ENCODE measurements at regions not wholly inside any gene's neighbourhood (a gene's known extent, or its start where the extent isn't known, plus 50 kb on each side); places are given as distances from the start of the nearest gene placed in this dataset.
"Not testable (repeated sequence)": the region's sequence is repeated elsewhere in the genome, so short reads cannot be mapped to it uniquely, and the experiment has no call there.

DNA sequence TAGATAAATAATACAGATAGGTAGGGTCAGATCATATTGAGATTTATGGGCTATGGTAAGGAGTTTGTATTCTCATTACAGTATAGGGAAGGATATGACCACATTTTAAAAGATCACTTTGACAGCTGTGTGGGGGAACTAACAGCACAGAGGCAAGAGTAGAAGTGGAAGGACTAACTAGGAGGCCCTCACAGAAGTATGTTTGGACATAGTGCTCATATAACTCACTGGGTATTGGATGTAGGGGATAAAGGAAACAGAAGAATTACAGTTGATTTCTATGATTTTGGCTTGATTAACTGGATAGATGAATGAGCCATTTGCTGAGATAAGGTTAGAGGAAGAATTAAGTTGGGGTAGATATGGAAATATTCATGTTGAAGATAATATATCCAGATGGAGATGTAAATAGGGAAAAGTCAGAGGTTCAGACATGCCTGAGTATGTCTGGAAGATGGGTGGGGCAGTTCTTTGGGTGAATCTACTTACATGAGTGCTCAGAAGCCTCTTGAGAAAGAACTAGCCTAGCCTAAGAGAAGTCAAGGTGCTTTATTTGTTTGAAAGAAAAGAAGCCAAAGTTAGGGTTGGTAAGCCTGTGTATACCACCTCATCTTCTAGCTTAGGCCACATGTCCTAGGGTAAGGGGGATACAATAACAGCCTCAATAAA, 133.4 kb downstream of the NDFIP2 start:
- TF ChIP-seq, protein P1, sequence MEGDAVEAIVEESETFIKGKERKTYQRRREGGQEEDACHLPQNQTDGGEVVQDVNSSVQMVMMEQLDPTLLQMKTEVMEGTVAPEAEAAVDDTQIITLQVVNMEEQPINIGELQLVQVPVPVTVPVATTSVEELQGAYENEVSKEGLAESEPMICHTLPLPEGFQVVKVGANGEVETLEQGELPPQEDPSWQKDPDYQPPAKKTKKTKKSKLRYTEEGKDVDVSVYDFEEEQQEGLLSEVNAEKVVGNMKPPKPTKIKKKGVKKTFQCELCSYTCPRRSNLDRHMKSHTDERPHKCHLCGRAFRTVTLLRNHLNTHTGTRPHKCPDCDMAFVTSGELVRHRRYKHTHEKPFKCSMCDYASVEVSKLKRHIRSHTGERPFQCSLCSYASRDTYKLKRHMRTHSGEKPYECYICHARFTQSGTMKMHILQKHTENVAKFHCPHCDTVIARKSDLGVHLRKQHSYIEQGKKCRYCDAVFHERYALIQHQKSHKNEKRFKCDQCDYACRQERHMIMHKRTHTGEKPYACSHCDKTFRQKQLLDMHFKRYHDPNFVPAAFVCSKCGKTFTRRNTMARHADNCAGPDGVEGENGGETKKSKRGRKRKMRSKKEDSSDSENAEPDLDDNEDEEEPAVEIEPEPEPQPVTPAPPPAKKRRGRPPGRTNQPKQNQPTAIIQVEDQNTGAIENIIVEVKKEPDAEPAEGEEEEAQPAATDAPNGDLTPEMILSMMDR (IDR thresholded peaks at IDR 0.05; ENCODE audit: unreplicated experiment) = no peak
- no peaks in the 10 kb centered on the region for H3K4me1 Mint-ChIP-seq (ENCODE audit: unreplicated experiment)
- H3K27ac Mint-ChIP-seq (ENCODE audit: unreplicated experiment) = no peak overlapping the region
- DNase-seq (ENCODE audit: low spot score) = no peak
- peaks cover 9% of the 10 kb centered on the region for H3K36me3 Mint-ChIP-seq (ENCODE audit: low read depth, unreplicated experiment)
- H3K27me3 Mint-ChIP-seq (ENCODE audit: unreplicated experiment) = peaks cover 1% of the 10 kb centered on the region
- H3K4me3 Mint-ChIP-seq (ENCODE audit: unreplicated experiment) = no peak overlapping the region
- no peaks in the 10 kb centered on the region for H3K9me3 Mint-ChIP-seq (ENCODE audit: unreplicated experiment)

DNA sequence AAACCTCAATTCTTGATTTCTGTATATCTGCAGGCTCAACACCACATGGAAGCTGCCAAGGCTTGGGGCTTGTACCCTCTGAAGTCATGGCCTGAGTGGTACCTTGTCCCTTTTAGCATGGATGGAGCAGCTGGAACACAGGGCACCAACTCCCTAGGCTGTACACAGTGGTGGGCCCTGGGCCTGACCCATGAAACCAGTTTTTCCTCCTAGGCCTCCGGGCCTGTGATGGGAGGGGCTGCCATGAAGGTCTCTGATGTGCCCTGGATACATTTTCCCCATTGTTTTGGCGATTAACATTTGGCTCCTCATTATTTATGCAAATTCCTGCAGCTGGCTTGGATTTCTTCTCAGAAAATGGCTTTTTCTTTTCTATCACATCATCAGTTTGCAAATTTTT, 131.6 kb downstream of the NDFIP2 start:
- Mint-ChIP-seq H3K9me3 (ENCODE audit: unreplicated experiment) (no peaks in the 10 kb centered on the region), H3K27ac (ENCODE audit: unreplicated experiment) (no peak overlapping the region), H3K36me3 (ENCODE audit: low read depth, unreplicated experiment) (peaks cover 9% of the 10 kb centered on the region), H3K27me3 (ENCODE audit: unreplicated experiment) (peaks cover 1% of the 10 kb centered on the region), H3K4me1 (ENCODE audit: unreplicated experiment) (no peaks in the 10 kb centered on the region), H3K4me3 (ENCODE audit: unreplicated experiment) (no peak overlapping the region)
- TF ChIP-seq, protein P1 (IDR thresholded peaks at IDR 0.05; ENCODE audit: unreplicated experiment) = no peak
- no peak for DNase-seq (ENCODE audit: low spot score)

DNA sequence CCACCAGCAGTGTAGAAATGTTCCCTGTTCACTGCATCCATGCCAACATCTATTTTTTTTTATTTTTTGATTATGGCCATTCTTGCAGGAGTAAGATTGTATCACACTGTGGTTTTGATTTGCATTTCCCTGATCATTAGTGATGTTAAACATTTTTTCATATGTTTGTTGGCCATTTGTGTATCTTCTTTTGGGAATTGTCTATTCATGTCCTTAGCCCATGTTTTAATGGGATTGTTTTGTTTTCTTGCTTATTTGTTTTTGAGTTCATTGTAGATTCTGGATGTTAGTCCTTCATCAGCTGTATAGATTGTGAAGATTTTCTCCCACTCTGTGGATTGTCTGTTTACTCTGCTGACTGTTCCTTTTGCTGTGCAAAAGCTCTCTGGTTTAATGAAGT, 126.9 kb downstream of the NDFIP2 start:
- not testable (repeated sequence) for DNase-seq (ENCODE audit: low spot score); H3K9me3 Mint-ChIP-seq (ENCODE audit: unreplicated experiment); H3K27me3 Mint-ChIP-seq (ENCODE audit: unreplicated experiment)

More for the DNA sequence above, 126.9 kb downstream of the NDFIP2 start:
- H3K36me3 Mint-ChIP-seq (ENCODE audit: low read depth, unreplicated experiment); H3K4me3 Mint-ChIP-seq (ENCODE audit: unreplicated experiment); H3K4me1 Mint-ChIP-seq (ENCODE audit: unreplicated experiment); H3K27ac Mint-ChIP-seq (ENCODE audit: unreplicated experiment): not testable (repeated sequence)

Measured in endothelial cell (in vitro differentiated cells).